Activated CD8-positive, alpha-beta T cell treated with anti-CD3 and anti-CD28 coated beads for 36 hours (primary cell): ENCODE measurements at regions not wholly inside any gene's neighbourhood (a gene's known extent, or its start where the extent isn't known, plus 50 kb on each side); places are given as distances from the start of the nearest gene placed in this dataset.

Experiments used
- ATAC-seq: fragments of 200-7000 bp; cut with Tn5 transposase; one replicate; pipeline ENCODE4 v1.10.0; 2021; ENCODE audit warnings: mild to moderate bottlenecking, moderate library complexity
- CTCF ChIA-PET: fragments of 350-600 bp; sonication (Branson Sonifier 250); formaldehyde crosslinking; loops from one replicate; lab custom pipeline; 2021; ENCODE audit warnings: antibody characterized with exemption; lab: Charles Lee
- POLR2A ChIA-PET: fragments of 350-600 bp; sonication (Branson Sonifier 250); formaldehyde crosslinking; loops from one replicate; lab custom pipeline; 2021; ENCODE audit warnings: antibody characterized with exemption; lab: Charles Lee
- DNase-seq: peaks from one replicate; pipeline ENCODE4 v3.0.0-alpha.2; 2020
- H3K27ac Mint-ChIP-seq: one replicate; pipeline ENCODE4 v1.8.0; 2021; ENCODE audit warnings: mild to moderate bottlenecking, mixed read lengths
- H3K27me3 Mint-ChIP-seq: one replicate; pipeline ENCODE4 v1.8.0; 2021; ENCODE audit warnings: mixed read lengths
- H3K36me3 Mint-ChIP-seq: one replicate; pipeline ENCODE4 v1.8.0; 2021; ENCODE audit warnings: low read depth, mixed read lengths
- H3K4me1 Mint-ChIP-seq: one replicate; pipeline ENCODE4 v1.8.0; 2021; ENCODE audit warnings: low read depth, mixed read lengths
- H3K4me3 Mint-ChIP-seq: one replicate; pipeline ENCODE4 v1.8.0; 2021; ENCODE audit warnings: mild to moderate bottlenecking, moderate library complexity, mixed read lengths
- H3K9me3 Mint-ChIP-seq: one replicate; pipeline ENCODE4 v1.8.0; 2021; ENCODE audit warnings: mixed read lengths
- CTCF ChIP-seq: fragments of 200-600 bp; IDR thresholded peaks from one replicate; pipeline ENCODE4 v1.8.0; 2022; ENCODE audit warnings: antibody characterized with exemption, mild to moderate bottlenecking
- intact Hi-C: fragments of 100-400 bp; cut with micrococcal nuclease; formaldehyde crosslinking; loops from one replicate; pipeline ENCODE4 v1.10.0; 2022

- no peaks in the 10 kb centered on the region for H3K27me3 Mint-ChIP-seq
- H3K27ac Mint-ChIP-seq = no peak overlapping the region
- peaks cover 5% of the 10 kb centered on the region for H3K9me3 Mint-ChIP-seq
- ChIA-PET POLR2A (no interaction called here), CTCF (no interaction called here)
- no peak overlapping the region for H3K4me3 Mint-ChIP-seq
- no peak for ATAC-seq
- TF ChIP-seq CTCF = no peak
- intact Hi-C loops = no loop called here
- no peaks in the 10 kb centered on the region for H3K36me3 Mint-ChIP-seq
- H3K4me1 Mint-ChIP-seq = no peaks in the 10 kb centered on the region
- no peak for DNase-seq
Observed at GRCh38 chr4:46653842-46654241, 255.2 kb downstream of the COX7B2 start.

- no peak for TF ChIP-seq CTCF
- no peak overlapping the region for H3K4me3 Mint-ChIP-seq
- no peaks in the 10 kb centered on the region for H3K27me3 Mint-ChIP-seq
- H3K36me3 Mint-ChIP-seq = no peaks in the 10 kb centered on the region
- ChIA-PET CTCF (no interaction called here), POLR2A (no interaction called here)
- intact Hi-C loops = no loop called here
- ATAC-seq (no peak), DNase-seq (no peak)
- peaks cover 8% of the 10 kb centered on the region for H3K9me3 Mint-ChIP-seq
- H3K27ac Mint-ChIP-seq = no peak overlapping the region
- H3K4me1 Mint-ChIP-seq = no peaks in the 10 kb centered on the region
Observed at GRCh38 chr4:46649390-46649789, 259.5 kb upstream of the GABRA2 start.

DNA sequence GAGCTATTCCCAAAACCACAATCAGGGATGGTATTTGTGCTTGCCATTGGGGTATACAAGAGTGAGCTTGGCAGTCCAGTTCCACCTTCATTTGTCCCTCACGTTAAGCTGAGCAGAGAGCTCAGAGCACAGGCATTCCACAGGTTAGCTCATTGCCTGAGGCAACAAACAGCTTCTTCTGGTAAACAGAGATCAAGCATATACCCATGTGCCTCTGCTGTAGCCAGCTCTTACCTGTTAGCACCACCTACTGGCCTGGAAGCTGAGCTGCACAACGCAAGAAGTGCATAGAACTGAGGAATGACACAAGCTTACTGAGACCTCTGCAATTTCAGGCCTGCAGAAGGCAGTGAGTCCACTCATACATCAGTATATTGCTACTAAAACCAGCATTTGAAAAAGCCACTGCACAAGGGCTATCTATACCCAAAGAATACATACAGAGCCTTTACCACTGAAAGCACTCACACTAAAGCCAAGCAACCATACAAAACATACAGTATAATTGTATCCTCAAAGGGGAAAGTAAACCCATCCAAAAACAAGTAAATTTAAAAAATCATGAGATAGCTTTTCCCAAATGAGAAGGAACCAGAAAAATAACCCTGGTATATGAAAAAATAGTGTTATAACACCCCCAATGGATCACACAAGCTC is 258.3 kb upstream of the GABRA2 start:
- ATAC-seq = peak; percentile 51
- CTCF ChIA-PET = interaction anchor here (0.5 to 1.7 kb wide), 2 partner anchors 477 to 1888 kb away, joined by 3 to 6 read pairs; no protein-coding TSS in a partner anchor
- Mint-ChIP-seq H3K4me1 (no peaks in the 10 kb centered on the region), H3K4me3 (no peak overlapping the region), H3K27me3 (no peaks in the 10 kb centered on the region), H3K9me3 (peaks cover 6% of the 10 kb centered on the region), H3K36me3 (no peaks in the 10 kb centered on the region), H3K27ac (no peak overlapping the region)
- peak; percentile 13 for DNase-seq
- intact Hi-C loops = no loop called here
- no peak for TF ChIP-seq CTCF
- POLR2A ChIA-PET = no interaction called here

GRCh38 chr4:46645126-46645525 is 255.2 kb upstream of the GABRA2 start:
- Mint-ChIP-seq H3K4me3 (no peak overlapping the region), H3K4me1 (no peaks in the 10 kb centered on the region), H3K27ac (no peak overlapping the region), H3K27me3 (no peaks in the 10 kb centered on the region), H3K36me3 (no peaks in the 10 kb centered on the region), H3K9me3 (peaks cover 4% of the 10 kb centered on the region)
- intact Hi-C loops = no loop called here
- ATAC-seq (no peak), DNase-seq (no peak)
- CTCF ChIA-PET = no interaction called here
- TF ChIP-seq CTCF = no peak
- POLR2A ChIA-PET = no interaction called here
